ENCODE measurements at regions not wholly inside any gene's neighbourhood (a gene's known extent, or its start where the extent isn't known, plus 50 kb on each side); places are given as distances from the start of the nearest gene placed in this dataset.
"Not testable (repeated sequence)": the region's sequence is repeated elsewhere in the genome, so short reads cannot be mapped to it uniquely, and the experiment has no call there.

DNA sequence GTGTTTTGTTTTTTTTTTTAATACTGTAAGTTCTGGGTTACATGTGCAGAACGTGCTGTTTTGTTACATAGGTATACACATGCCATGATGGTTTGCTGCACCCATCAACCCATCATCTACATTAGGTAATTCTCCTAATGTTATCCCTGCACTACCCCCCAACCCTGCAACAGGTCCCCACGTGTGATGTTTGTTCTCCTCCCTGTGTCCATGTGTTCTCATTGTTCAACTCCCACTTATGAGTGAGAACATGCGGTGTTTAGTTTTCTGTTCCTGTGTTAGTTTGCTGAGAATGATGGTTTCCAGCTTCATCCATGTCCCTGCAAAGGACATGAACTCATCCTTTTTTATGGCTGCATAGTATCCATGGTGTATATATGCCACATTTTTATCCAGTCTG is 1005.4 kb downstream of the SOCS6 start:
- H3K9me3 ChIP-seq (ENCODE audit: control insufficient read depth in 2 of 2, insufficient read depth in 1 of 2, low read depth in 1 of 2, low read length in 1 of 2); H3K27ac ChIP-seq (ENCODE audit: low read depth in 2 of 2, low read length in 1 of 2); H3K4me1 ChIP-seq (ENCODE audit: control insufficient read depth in 2 of 2, insufficient read depth in 2 of 2, low read length in 1 of 2); H3K4me3 ChIP-seq (ENCODE audit: low read depth in 1 of 2, low read length in 2 of 2); H3K27me3 ChIP-seq (ENCODE audit: control insufficient read depth in 1 of 2, insufficient read depth in 2 of 2, low read length in 2 of 2); H3K36me3 ChIP-seq (ENCODE audit: control insufficient read depth in 2 of 2, insufficient read depth in 2 of 2, low read length in 1 of 2): not testable (repeated sequence)
- 63 to 74% methylated on average over 3 of the region's 3 CpGs for WGBS, 2 donors

DNA sequence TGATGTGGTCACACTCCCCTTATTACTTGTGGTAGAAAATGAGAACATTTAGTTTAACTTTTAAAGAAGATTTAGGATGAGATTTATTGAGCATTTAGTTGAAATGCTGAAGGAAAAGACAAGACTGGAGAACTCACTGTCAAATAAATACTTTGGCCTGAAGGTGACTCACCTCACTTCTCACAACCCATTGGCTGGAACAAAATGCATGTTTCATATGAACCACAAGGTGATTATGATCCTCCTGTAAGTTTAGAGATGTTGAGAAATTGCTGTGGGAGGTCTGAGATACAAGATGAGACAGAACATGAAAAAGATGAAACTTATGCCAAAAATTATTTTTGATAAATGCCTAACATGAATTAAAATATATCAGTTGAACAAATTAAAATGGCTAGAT is 1004.5 kb downstream of the SOCS6 start:
- Histone ChIP-seq H3K9me3 (ENCODE audit: control insufficient read depth in 2 of 2, insufficient read depth in 1 of 2, low read depth in 1 of 2, low read length in 1 of 2) (peaks cover 0 to 3% of the 10 kb centered on the region in 2 donors), H3K27ac (ENCODE audit: low read depth in 2 of 2, low read length in 1 of 2) (no peak overlapping the region), H3K27me3 (ENCODE audit: control insufficient read depth in 1 of 2, insufficient read depth in 2 of 2, low read length in 2 of 2) (no peaks in the 10 kb centered on the region), H3K4me1 (ENCODE audit: control insufficient read depth in 2 of 2, insufficient read depth in 2 of 2, low read length in 1 of 2) (no peaks in the 10 kb centered on the region), H3K36me3 (ENCODE audit: control insufficient read depth in 2 of 2, insufficient read depth in 2 of 2, low read length in 1 of 2) (no peaks in the 10 kb centered on the region), H3K4me3 (ENCODE audit: low read depth in 1 of 2, low read length in 2 of 2) (no peak overlapping the region)

DNA sequence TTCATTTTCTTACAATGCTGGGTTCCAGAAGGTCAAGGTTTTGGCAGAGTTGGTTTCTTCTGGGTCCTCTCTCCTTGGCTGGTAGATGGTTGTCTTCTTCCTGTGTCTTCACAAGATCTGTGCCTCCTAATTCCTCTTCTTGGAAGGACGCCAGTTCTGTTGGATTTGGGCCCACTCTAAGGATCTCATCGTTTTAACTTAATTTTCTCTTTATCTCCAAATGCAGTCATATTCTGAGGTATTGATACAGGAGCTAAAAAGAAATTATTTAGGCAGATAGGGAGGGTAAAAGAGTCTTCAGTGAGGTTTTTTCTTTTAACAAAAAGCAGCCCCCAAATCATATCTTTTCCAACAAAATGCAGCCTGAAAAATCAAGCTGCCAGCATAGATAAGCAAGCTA is 998.4 kb downstream of the SOCS6 start:
- peaks cover 0 to 3% of the 10 kb centered on the region in 2 donors for H3K9me3 ChIP-seq (ENCODE audit: control insufficient read depth in 2 of 2, insufficient read depth in 1 of 2, low read depth in 1 of 2, low read length in 1 of 2)
- no peaks in the 10 kb centered on the region for H3K36me3 ChIP-seq (ENCODE audit: control insufficient read depth in 2 of 2, insufficient read depth in 2 of 2, low read length in 1 of 2)
- H3K27ac ChIP-seq (ENCODE audit: low read depth in 2 of 2, low read length in 1 of 2), result no peak overlapping the region
- no peak overlapping the region for H3K4me3 ChIP-seq (ENCODE audit: low read depth in 1 of 2, low read length in 2 of 2)
- no peaks in the 10 kb centered on the region for H3K4me1 ChIP-seq (ENCODE audit: control insufficient read depth in 2 of 2, insufficient read depth in 2 of 2, low read length in 1 of 2)
- H3K27me3 ChIP-seq (ENCODE audit: control insufficient read depth in 1 of 2, insufficient read depth in 2 of 2, low read length in 2 of 2), result no peaks in the 10 kb centered on the region
- 25 to 33% methylated on average over 2 of the region's 2 CpGs for WGBS, 2 donors

DNA sequence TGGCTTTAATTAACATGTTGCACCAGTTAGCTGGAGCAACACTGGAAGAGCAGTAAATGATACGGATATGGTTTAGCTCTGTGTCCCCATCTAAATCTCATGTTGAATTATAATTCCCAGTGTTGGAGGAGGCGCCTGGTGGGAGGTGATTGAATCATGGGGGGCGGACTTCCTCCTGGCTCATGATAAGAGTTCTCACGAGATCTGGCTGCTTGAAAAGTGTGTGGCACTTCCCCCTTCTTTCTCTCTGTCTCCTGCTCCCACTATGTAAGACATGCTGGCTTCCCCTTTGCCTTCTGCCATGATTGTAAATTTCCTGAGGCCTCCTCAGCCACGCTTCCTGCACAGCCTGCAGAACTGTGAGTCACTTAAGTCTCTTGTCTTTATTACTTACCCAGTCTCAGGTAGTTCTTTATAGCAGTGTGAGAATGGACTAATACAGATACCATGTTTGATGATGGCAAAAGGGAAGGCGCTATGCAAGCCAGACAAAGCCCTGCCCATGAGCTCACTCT is 963.6 kb downstream of the SOCS6 start:
- Histone ChIP-seq H3K4me1 (ENCODE audit: control insufficient read depth in 2 of 2, insufficient read depth in 2 of 2, low read length in 1 of 2) (no peaks in the 10 kb centered on the region), H3K27me3 (ENCODE audit: control insufficient read depth in 1 of 2, insufficient read depth in 2 of 2, low read length in 2 of 2) (no peaks in the 10 kb centered on the region)
- WGBS, 2 donors, result 62 to 68% methylated on average over 6 of the region's 6 CpGs

DNA sequence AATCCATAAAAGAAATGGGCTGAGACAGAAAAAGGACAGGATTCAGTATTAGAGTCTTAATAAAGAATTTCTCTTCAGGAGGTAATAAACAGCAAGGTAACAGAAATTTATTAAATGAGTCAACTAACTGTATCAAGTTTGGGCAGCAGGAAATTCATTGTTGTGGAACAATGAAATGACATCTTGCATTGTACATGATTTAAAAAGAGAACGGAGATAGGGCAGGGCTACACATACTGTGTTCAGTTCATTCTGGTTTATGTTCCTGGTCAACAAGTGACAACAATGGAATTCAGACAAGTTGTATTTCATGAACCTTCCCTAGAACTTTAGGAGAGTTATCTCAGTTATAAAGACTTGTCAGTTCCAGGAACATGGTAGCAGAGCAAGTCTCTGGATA is 961.3 kb downstream of the SOCS6 start:
- H3K9me3 ChIP-seq (ENCODE audit: control insufficient read depth in 2 of 2, insufficient read depth in 1 of 2, low read depth in 1 of 2, low read length in 1 of 2), result peaks cover 0 to 3% of the 10 kb centered on the region in 2 donors
- no peaks in the 10 kb centered on the region for H3K4me1 ChIP-seq (ENCODE audit: control insufficient read depth in 2 of 2, insufficient read depth in 2 of 2, low read length in 1 of 2)
- no peak overlapping the region for H3K4me3 ChIP-seq (ENCODE audit: low read depth in 1 of 2, low read length in 2 of 2)
- no peaks in the 10 kb centered on the region for H3K27me3 ChIP-seq (ENCODE audit: control insufficient read depth in 1 of 2, insufficient read depth in 2 of 2, low read length in 2 of 2)
- H3K27ac ChIP-seq (ENCODE audit: low read depth in 2 of 2, low read length in 1 of 2), result no peak overlapping the region
- H3K36me3 ChIP-seq (ENCODE audit: control insufficient read depth in 2 of 2, insufficient read depth in 2 of 2, low read length in 1 of 2), result no peaks in the 10 kb centered on the region
- 49 to 69% methylated on average over 1 of the region's 1 CpG for WGBS, 2 donors

More for the DNA sequence above, 963.6 kb downstream of the SOCS6 start:
- Histone ChIP-seq H3K27ac (ENCODE audit: low read depth in 2 of 2, low read length in 1 of 2) (no peak overlapping the region), H3K36me3 (ENCODE audit: control insufficient read depth in 2 of 2, insufficient read depth in 2 of 2, low read length in 1 of 2) (no peaks in the 10 kb centered on the region), H3K9me3 (ENCODE audit: control insufficient read depth in 2 of 2, insufficient read depth in 1 of 2, low read depth in 1 of 2, low read length in 1 of 2) (peaks cover 0 to 5% of the 10 kb centered on the region in 2 donors), H3K4me3 (ENCODE audit: low read depth in 1 of 2, low read length in 2 of 2) (no peak overlapping the region)

DNA sequence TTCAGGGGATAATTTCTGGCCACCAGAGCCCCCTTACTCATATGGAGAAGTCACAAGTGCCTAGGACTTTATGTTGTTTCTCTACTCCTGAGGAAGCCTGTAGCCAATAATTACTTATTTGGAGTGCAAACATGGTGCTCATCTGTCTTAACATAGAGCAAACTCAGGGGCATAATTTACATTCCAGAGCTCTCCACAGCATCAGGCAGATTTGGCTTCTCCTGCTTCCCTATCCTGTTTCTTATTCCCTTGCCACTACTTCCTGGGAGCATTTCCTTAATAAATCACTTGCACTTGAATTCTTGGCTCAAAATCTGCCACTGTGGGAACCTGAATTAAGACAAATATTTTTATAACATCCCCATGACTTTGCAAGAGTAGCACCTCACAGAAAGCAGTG is 960.9 kb downstream of the SOCS6 start:
- peaks cover 0 to 3% of the 10 kb centered on the region in 2 donors for H3K9me3 ChIP-seq (ENCODE audit: control insufficient read depth in 2 of 2, insufficient read depth in 1 of 2, low read depth in 1 of 2, low read length in 1 of 2)
- no peaks in the 10 kb centered on the region for H3K4me1 ChIP-seq (ENCODE audit: control insufficient read depth in 2 of 2, insufficient read depth in 2 of 2, low read length in 1 of 2)
- no peak overlapping the region for H3K4me3 ChIP-seq (ENCODE audit: low read depth in 1 of 2, low read length in 2 of 2)
- no peaks in the 10 kb centered on the region for H3K36me3 ChIP-seq (ENCODE audit: control insufficient read depth in 2 of 2, insufficient read depth in 2 of 2, low read length in 1 of 2)
- H3K27ac ChIP-seq (ENCODE audit: low read depth in 2 of 2, low read length in 1 of 2), result no peak overlapping the region
- no peaks in the 10 kb centered on the region for H3K27me3 ChIP-seq (ENCODE audit: control insufficient read depth in 1 of 2, insufficient read depth in 2 of 2, low read length in 2 of 2)

DNA sequence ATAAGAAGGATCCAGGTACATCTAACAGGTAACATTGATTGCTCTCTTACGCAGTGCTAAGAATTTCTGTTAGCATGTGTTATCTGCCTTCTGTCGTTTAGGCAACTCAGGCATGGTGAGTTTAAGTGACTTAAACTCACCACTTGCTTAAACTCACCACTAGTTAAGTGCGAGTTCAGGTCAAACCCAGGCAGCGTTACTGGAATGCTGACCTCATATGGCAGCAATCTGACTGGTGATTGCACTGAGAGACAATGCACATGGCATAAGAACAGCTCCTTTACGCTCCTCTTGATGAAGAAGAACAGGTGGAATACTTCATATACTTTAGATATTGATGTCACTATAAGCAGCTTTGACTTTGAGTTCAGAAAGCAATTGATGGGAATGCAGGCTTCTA is 954.1 kb downstream of the SOCS6 start:
- no peaks in the 10 kb centered on the region for H3K36me3 ChIP-seq (ENCODE audit: control insufficient read depth in 2 of 2, insufficient read depth in 2 of 2, low read length in 1 of 2)
- WGBS, 2 donors, result 53 to 64% methylated on average over 5 of the region's 5 CpGs

DNA sequence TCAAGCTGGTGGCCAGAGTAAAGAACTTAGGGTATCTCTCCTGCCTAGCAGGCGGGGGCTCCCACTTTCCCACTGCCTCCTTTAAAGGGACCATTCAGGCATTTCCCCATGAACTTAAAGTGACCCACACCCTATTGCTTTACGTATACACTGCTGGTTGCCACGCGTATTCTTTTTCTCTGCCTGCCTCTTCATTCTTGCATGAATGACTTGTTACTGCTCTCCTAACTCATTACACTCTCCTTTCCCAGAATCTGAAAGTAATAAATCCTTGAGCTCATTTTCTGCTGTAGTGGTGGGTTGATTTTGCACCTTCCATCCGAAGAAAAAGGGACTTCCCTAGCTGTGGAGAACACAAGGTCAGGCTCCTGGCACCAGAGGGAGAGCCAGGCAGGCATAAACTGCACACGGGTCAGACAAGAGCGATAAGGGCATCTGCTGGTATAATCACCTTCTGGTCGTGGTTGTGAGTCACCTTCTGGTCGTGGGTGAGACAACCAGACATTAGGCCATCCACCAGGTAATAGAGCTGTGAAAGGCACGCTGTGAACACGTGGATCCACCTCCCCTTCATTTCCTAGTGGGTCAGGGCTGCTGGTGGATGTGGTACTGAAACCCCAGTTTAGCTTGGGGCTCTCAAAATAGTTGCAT is 950.3 kb downstream of the SOCS6 start:
- Histone ChIP-seq H3K4me1 (ENCODE audit: control insufficient read depth in 2 of 2, insufficient read depth in 2 of 2, low read length in 1 of 2) (no peaks in the 10 kb centered on the region), H3K27ac (ENCODE audit: low read depth in 2 of 2, low read length in 1 of 2) (no peak overlapping the region), H3K36me3 (ENCODE audit: control insufficient read depth in 2 of 2, insufficient read depth in 2 of 2, low read length in 1 of 2) (no peaks in the 10 kb centered on the region), H3K4me3 (ENCODE audit: low read depth in 1 of 2, low read length in 2 of 2) (no peak overlapping the region), H3K27me3 (ENCODE audit: control insufficient read depth in 1 of 2, insufficient read depth in 2 of 2, low read length in 2 of 2) (no peaks in the 10 kb centered on the region), H3K9me3 (ENCODE audit: control insufficient read depth in 2 of 2, insufficient read depth in 1 of 2, low read depth in 1 of 2, low read length in 1 of 2) (peaks cover 0 to 9% of the 10 kb centered on the region in 2 donors)
- WGBS, 2 donors, result 58 to 65% methylated on average over 11 of the region's 11 CpGs

More for the DNA sequence above, 954.1 kb downstream of the SOCS6 start:
- Histone ChIP-seq H3K4me1 (ENCODE audit: control insufficient read depth in 2 of 2, insufficient read depth in 2 of 2, low read length in 1 of 2) (no peaks in the 10 kb centered on the region), H3K27me3 (ENCODE audit: control insufficient read depth in 1 of 2, insufficient read depth in 2 of 2, low read length in 2 of 2) (no peaks in the 10 kb centered on the region), H3K4me3 (ENCODE audit: low read depth in 1 of 2, low read length in 2 of 2) (no peak overlapping the region), H3K27ac (ENCODE audit: low read depth in 2 of 2, low read length in 1 of 2) (no peak overlapping the region), H3K9me3 (ENCODE audit: control insufficient read depth in 2 of 2, insufficient read depth in 1 of 2, low read depth in 1 of 2, low read length in 1 of 2) (peaks cover 0 to 7% of the 10 kb centered on the region in 2 donors)

DNA sequence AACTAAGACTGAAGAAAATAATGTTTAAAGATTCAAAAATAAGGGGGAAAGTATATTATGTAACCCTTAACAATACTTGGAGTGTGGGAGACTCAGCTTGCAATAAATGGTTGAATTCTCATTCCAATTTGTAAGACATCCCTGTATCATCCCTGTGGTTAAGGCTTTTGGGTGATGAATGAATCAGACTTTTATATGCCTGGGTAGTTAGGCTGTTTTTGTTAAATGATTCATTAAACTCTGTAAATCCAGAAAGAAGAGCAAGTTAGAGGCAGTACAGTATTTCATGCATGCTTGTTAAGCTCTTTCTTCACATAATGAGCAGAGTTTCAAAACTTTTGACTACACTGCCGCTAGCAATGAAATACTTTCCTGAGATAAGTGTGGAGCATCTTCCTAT is 948.8 kb downstream of the SOCS6 start:
- 89% methylated on average over 1 of the region's 1 CpG for WGBS, 2 donors
- Histone ChIP-seq H3K27ac (ENCODE audit: low read depth in 2 of 2, low read length in 1 of 2) (no peak overlapping the region), H3K36me3 (ENCODE audit: control insufficient read depth in 2 of 2, insufficient read depth in 2 of 2, low read length in 1 of 2) (no peaks in the 10 kb centered on the region)

DNA sequence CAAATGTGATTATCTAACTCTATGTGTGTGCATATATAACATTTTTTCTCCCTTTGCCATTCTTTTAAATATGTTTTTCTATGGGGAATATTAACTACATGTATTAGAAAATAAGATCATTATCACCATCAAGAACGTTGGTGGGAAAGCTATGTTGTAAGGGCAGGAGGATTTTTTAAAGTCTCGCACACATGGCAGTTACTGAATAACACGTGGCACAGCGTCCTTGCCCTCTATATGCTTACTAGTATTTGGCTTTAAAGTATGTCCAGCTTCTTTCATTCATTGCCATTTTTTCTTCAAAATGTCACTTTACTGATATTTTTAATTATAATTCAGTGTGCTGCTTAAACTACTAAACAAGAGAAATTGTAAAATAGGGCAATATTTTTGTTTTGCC is 944.3 kb downstream of the SOCS6 start:
- Histone ChIP-seq H3K27me3 (ENCODE audit: control insufficient read depth in 1 of 2, insufficient read depth in 2 of 2, low read length in 2 of 2) (no peaks in the 10 kb centered on the region), H3K9me3 (ENCODE audit: control insufficient read depth in 2 of 2, insufficient read depth in 1 of 2, low read depth in 1 of 2, low read length in 1 of 2) (peaks cover 0 to 3% of the 10 kb centered on the region in 2 donors), H3K4me1 (ENCODE audit: control insufficient read depth in 2 of 2, insufficient read depth in 2 of 2, low read length in 1 of 2) (no peaks in the 10 kb centered on the region), H3K27ac (ENCODE audit: low read depth in 2 of 2, low read length in 1 of 2) (no peak overlapping the region), H3K36me3 (ENCODE audit: control insufficient read depth in 2 of 2, insufficient read depth in 2 of 2, low read length in 1 of 2) (no peaks in the 10 kb centered on the region), H3K4me3 (ENCODE audit: low read depth in 1 of 2, low read length in 2 of 2) (no peak overlapping the region)
- 68 to 72% methylated on average over 4 of the region's 4 CpGs for WGBS, 2 donors

More for the DNA sequence above, 948.8 kb downstream of the SOCS6 start:
- Histone ChIP-seq H3K4me3 (ENCODE audit: low read depth in 1 of 2, low read length in 2 of 2) (no peak overlapping the region), H3K27me3 (ENCODE audit: control insufficient read depth in 1 of 2, insufficient read depth in 2 of 2, low read length in 2 of 2) (no peaks in the 10 kb centered on the region), H3K9me3 (ENCODE audit: control insufficient read depth in 2 of 2, insufficient read depth in 1 of 2, low read depth in 1 of 2, low read length in 1 of 2) (peaks cover 0 to 6% of the 10 kb centered on the region in 2 donors), H3K4me1 (ENCODE audit: control insufficient read depth in 2 of 2, insufficient read depth in 2 of 2, low read length in 1 of 2) (no peaks in the 10 kb centered on the region)
